ENCODE measurements at regions not wholly inside any gene's neighbourhood (a gene's known extent, or its start where the extent isn't known, plus 50 kb on each side); places are given as distances from the start of the nearest gene placed in this dataset.
A peak's percentile ranks its signal among the peaks of the same experiment; 100 is the strongest.

GRCh38 chr13:38636761-38637160, 50.1 kb upstream of the FREM2 start:
- ATAC-seq (ENCODE audit: low FRiP score in 2 of 2) (no peak), DNase-seq (peak in 1 of 2 donors; percentile 39)
- no peaks in the 10 kb centered on the region for H3K36me3 ChIP-seq
- H3K27ac ChIP-seq = no peak overlapping the region
- H3K9me3 ChIP-seq = no peaks in the 10 kb centered on the region
- H3K4me1 ChIP-seq = no peaks in the 10 kb centered on the region
- H3K4me3 ChIP-seq = no peak overlapping the region
- TF ChIP-seq POLR2A (IDR thresholded peaks at IDR 0.05) = no peak
- peak in 1 of 4 donors; percentile 48 for TF ChIP-seq EP300 (IDR thresholded peaks at IDR 0.05)
- H3K27me3 ChIP-seq = no peaks in the 10 kb centered on the region
- WGBS, 2 donors = 51 to 57% methylated on average over 2 of the region's 2 CpGs
